ENCODE measurements at regions not wholly inside any gene's neighbourhood (a gene's known extent, or its start where the extent isn't known, plus 50 kb on each side); places are given as distances from the start of the nearest gene placed in this dataset.

- intact Hi-C loops (cut with DNase I; ENCODE audit: low total_unique reads), result no loop called here
- in situ Hi-C loops (cut with MboI; ENCODE audit: low pct_ligation_motif_present in 1 of 4, low pct_unique_long_range_greater_than_20kb in 1 of 4, low sequenced_read_pairs in 3 of 4), result no loop called here
Observed at GRCh38 chrX:25083661-25084060, 67.9 kb upstream of the ARX start.

GRCh38 chrX:25079020-25079419 is 63.3 kb upstream of the ARX start:
- DNase-seq, result no peak
- no peaks in the 10 kb centered on the region for H3K9me3 ChIP-seq
- H3K27ac ChIP-seq, result no peak overlapping the region
- no peaks in the 10 kb centered on the region for H3K36me3 ChIP-seq
- 61% methylated on average over 3 of the region's 3 CpGs; no CpG with 5 or more reads in 1 of the 2 donors for WGBS, 2 donors (ENCODE audit: low coverage in 1 of 2)
- no peak overlapping the region for H3K4me3 ChIP-seq
- no peaks in the 10 kb centered on the region for H3K4me1 ChIP-seq
- no peak for TF ChIP-seq CTCF (IDR thresholded peaks at IDR 0.05)
- no peak for TF ChIP-seq POLR2A (IDR thresholded peaks at IDR 0.05)
- TF ChIP-seq POLR2AphosphoS5 (IDR thresholded peaks at IDR 0.05), result no peak
- no peak for TF ChIP-seq EP300 (IDR thresholded peaks at IDR 0.05; ENCODE audit: low read depth)
- in situ Hi-C loops (cut with MboI; ENCODE audit: low pct_ligation_motif_present in 1 of 4, low pct_unique_long_range_greater_than_20kb in 1 of 4, low sequenced_read_pairs in 3 of 4) (no loop called here), intact Hi-C loops (cut with DNase I; ENCODE audit: low total_unique reads) (no loop called here)
- H3K27me3 ChIP-seq, result no peaks in the 10 kb centered on the region

More at GRCh38 chrX:25083661-25084060, 67.9 kb upstream of the ARX start:
- Histone ChIP-seq H3K27me3 (no peaks in the 10 kb centered on the region), H3K4me3 (no peak overlapping the region), H3K36me3 (no peaks in the 10 kb centered on the region), H3K27ac (no peak overlapping the region), H3K4me1 (no peaks in the 10 kb centered on the region), H3K9me3 (no peaks in the 10 kb centered on the region)
- no peak for DNase-seq
- no peak for TF ChIP-seq EP300 (IDR thresholded peaks at IDR 0.05; ENCODE audit: low read depth)
- no peak for TF ChIP-seq POLR2A (IDR thresholded peaks at IDR 0.05)
- TF ChIP-seq POLR2AphosphoS5 (IDR thresholded peaks at IDR 0.05), result no peak
- TF ChIP-seq CTCF (IDR thresholded peaks at IDR 0.05), result no peak
- 55% methylated on average over 3 of the region's 3 CpGs; no CpG with 5 or more reads in 1 of the 2 donors for WGBS, 2 donors (ENCODE audit: low coverage in 1 of 2)

GRCh38 chrX:25076941-25077500 is 61.3 kb upstream of the ARX start:
- Histone ChIP-seq H3K27me3 (no peaks in the 10 kb centered on the region), H3K27ac (no peak overlapping the region), H3K36me3 (no peaks in the 10 kb centered on the region), H3K9me3 (no peaks in the 10 kb centered on the region), H3K4me1 (no peaks in the 10 kb centered on the region), H3K4me3 (no peak overlapping the region)
- intact Hi-C loops (cut with DNase I; ENCODE audit: low total_unique reads) (no loop called here), in situ Hi-C loops (cut with MboI; ENCODE audit: low pct_ligation_motif_present in 1 of 4, low pct_unique_long_range_greater_than_20kb in 1 of 4, low sequenced_read_pairs in 3 of 4) (no loop called here)
- TF ChIP-seq POLR2AphosphoS5 (IDR thresholded peaks at IDR 0.05), result no peak
- TF ChIP-seq POLR2A (IDR thresholded peaks at IDR 0.05), result no peak
- TF ChIP-seq EP300 (IDR thresholded peaks at IDR 0.05; ENCODE audit: low read depth), result no peak
- TF ChIP-seq CTCF (IDR thresholded peaks at IDR 0.05), result no peak
- WGBS, 2 donors (ENCODE audit: low coverage in 1 of 2), result 48 to 76% methylated on average over 6 to 9 of the region's 9 CpGs
- DNase-seq, result no peak

GRCh38 chrX:25072247-25072646 is 56.5 kb upstream of the ARX start:
- Histone ChIP-seq H3K36me3 (no peaks in the 10 kb centered on the region), H3K4me1 (no peaks in the 10 kb centered on the region), H3K27me3 (no peaks in the 10 kb centered on the region), H3K4me3 (no peak overlapping the region), H3K9me3 (no peaks in the 10 kb centered on the region), H3K27ac (no peak overlapping the region)
- no peak for TF ChIP-seq POLR2A (IDR thresholded peaks at IDR 0.05)
- no peak for TF ChIP-seq CTCF (IDR thresholded peaks at IDR 0.05)
- no peak for TF ChIP-seq POLR2AphosphoS5 (IDR thresholded peaks at IDR 0.05)
- TF ChIP-seq EP300 (IDR thresholded peaks at IDR 0.05; ENCODE audit: low read depth), result no peak
- in situ Hi-C loops (cut with MboI; ENCODE audit: low pct_ligation_motif_present in 1 of 4, low pct_unique_long_range_greater_than_20kb in 1 of 4, low sequenced_read_pairs in 3 of 4), result no loop called here
- intact Hi-C loops (cut with DNase I; ENCODE audit: low total_unique reads), result no loop called here
- no peak for DNase-seq

Data from transverse colon (tissue), 4 donors.